Astrocyte (in vitro differentiated cells and primary cell): ENCODE measurements at regions not wholly inside any gene's neighbourhood (a gene's known extent, or its start where the extent isn't known, plus 50 kb on each side); places are given as distances from the start of the nearest gene placed in this dataset.

Experiments used
- EZH2 ChIP-seq: IDR thresholded peaks from 2 replicates; pipeline ENCODE4 v1.6.1; 2012; ENCODE audit warnings: mild to moderate bottlenecking, low read length, inconsistent platforms; ENCODE audit not compliant: insufficient read depth
- TF ChIP-seq, protein P1 (sequence below): IDR thresholded peaks from 2 replicates; pipeline ENCODE4 v1.5.1; 2011; ENCODE audit warnings: low read depth, mild to moderate bottlenecking, inconsistent platforms, low read length, moderate library complexity; ENCODE audit not compliant: insufficient read depth

DNA sequence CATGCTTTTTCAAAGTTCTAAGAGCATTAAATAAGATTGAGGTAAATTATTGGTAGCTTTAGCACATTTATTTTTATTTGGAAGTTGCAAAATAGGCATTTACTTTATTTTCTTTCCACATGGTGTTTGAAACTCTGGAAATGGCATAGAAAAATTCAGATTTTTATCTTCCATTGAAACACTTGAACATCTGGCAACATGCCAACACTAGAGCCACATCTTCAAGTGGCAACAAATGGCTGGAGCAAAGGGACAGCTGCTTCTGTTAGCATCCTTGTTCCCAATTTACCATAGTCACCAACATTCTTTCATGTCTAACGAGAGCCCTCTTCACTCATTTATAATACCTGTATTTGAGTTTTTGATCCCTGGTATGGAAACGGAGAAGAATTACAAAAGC is 539.9 kb downstream of the ZNF608 start:
- TF ChIP-seq, protein P1, sequence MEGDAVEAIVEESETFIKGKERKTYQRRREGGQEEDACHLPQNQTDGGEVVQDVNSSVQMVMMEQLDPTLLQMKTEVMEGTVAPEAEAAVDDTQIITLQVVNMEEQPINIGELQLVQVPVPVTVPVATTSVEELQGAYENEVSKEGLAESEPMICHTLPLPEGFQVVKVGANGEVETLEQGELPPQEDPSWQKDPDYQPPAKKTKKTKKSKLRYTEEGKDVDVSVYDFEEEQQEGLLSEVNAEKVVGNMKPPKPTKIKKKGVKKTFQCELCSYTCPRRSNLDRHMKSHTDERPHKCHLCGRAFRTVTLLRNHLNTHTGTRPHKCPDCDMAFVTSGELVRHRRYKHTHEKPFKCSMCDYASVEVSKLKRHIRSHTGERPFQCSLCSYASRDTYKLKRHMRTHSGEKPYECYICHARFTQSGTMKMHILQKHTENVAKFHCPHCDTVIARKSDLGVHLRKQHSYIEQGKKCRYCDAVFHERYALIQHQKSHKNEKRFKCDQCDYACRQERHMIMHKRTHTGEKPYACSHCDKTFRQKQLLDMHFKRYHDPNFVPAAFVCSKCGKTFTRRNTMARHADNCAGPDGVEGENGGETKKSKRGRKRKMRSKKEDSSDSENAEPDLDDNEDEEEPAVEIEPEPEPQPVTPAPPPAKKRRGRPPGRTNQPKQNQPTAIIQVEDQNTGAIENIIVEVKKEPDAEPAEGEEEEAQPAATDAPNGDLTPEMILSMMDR = no peak
- TF ChIP-seq EZH2 = no peak
